ENCODE measurements at regions not wholly inside any gene's neighbourhood (a gene's known extent, or its start where the extent isn't known, plus 50 kb on each side); places are given as distances from the start of the nearest gene placed in this dataset.

- no peak for DNase-seq
Measured at GRCh38 chr7:106776618-106777347, 88.3 kb upstream of the PIK3CG start.

GRCh38 chr7:106777674-106778299 lies 87.3 kb upstream of the PIK3CG start:
- no peak for DNase-seq

GRCh38 chr7:106778656-106779250 lies 86.3 kb upstream of the PIK3CG start:
- DNase-seq = no peak

- no peak for DNase-seq
Measured at GRCh38 chr7:106779877-106780276, 85.2 kb upstream of the PIK3CG start.

- DNase-seq = no peak
Measured at GRCh38 chr7:106781007-106781406, 84.1 kb upstream of the PIK3CG start.

DNA sequence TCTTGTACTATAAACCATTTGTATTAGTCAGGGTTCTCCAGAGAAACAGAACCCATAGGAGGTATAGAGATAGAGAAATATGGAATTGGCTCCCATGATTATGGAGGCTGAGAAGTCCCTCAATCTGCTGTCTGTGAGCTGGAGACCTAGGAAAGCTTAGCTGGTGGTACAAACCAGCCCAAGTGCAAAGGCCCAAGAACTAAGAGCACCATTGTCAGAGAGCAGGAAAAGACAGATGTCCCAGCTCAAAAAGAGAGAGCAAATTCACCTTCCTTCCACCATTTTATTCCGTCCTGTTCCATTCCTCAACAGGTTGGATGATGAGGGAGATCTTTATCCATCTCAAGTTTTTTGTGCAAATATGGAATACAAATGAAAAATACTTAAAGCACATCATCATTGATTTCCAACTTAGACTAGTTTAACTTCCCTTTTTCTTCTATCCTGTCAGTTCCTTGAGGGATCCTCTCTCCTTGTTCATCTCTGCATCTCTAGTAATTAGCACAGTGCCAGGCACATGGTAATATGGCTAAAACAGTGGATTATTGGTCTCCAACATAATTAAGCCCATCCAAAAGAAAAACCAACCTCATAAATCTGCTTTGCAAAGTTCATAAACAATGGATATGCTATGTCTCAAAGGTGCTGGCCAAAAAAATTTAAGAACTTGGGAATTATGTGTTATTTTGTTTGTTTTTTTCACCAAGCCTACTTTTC lies 83.1 kb upstream of the PIK3CG start:
- DNase-seq = no peak

GRCh38 chr7:106783286-106783685 lies 81.8 kb upstream of the PIK3CG start:
- no peak for DNase-seq

GRCh38 chr7:106788637-106789036 lies 76.4 kb upstream of the PIK3CG start:
- DNase-seq = no peak

DNA sequence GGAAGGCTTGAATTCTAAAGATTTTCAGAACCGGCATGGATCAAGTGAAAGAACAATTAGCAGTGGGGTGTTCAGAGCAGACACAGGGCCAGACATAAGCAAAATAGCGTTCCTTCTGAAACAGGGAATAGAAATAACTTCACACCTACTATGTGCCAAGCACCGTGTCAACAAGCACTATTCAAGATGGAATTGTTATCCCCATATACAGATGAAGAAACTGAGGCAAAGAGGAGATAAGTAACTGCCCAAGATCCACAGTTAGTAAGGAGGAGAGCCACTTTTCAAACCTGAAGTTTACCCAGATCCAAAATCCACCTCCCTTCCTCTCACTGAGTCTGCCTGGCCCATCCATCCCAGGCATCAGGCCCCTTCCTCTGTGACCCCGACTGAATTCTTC lies 73.6 kb upstream of the PIK3CG start:
- DNase-seq = no peak

DNA sequence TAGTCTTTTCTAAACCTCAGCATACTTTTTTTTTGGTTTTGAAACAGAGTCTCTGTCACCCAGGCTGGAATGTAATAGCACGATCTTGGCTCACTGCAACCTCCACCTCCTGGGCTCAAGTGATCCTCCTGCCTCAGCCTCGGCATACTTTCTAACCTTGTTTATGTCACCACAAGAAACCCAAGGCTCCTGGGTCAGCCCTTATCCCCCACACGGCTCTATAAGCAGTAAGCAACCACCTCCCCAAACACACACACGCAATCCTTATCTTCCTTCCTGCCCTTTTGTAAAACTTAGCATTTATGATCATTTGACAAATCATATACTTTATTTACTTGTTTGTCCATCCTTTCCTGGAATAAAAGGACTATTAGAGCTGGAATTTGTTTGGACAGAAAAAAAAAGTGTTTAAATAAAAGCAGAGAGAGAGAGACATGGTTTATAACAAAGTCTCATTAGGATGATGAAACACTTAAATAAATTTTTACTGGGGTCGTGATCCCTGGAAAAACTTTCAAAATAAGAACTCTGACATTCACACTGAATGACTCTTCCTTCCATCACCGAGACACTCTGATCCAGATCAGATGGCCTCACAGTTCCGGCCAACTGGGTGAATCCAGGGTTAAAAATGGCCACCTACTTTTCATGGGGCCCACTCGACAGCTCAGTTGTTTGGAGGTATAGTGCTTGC lies 72.7 kb upstream of the PIK3CG start:
- no peak for DNase-seq

DNA sequence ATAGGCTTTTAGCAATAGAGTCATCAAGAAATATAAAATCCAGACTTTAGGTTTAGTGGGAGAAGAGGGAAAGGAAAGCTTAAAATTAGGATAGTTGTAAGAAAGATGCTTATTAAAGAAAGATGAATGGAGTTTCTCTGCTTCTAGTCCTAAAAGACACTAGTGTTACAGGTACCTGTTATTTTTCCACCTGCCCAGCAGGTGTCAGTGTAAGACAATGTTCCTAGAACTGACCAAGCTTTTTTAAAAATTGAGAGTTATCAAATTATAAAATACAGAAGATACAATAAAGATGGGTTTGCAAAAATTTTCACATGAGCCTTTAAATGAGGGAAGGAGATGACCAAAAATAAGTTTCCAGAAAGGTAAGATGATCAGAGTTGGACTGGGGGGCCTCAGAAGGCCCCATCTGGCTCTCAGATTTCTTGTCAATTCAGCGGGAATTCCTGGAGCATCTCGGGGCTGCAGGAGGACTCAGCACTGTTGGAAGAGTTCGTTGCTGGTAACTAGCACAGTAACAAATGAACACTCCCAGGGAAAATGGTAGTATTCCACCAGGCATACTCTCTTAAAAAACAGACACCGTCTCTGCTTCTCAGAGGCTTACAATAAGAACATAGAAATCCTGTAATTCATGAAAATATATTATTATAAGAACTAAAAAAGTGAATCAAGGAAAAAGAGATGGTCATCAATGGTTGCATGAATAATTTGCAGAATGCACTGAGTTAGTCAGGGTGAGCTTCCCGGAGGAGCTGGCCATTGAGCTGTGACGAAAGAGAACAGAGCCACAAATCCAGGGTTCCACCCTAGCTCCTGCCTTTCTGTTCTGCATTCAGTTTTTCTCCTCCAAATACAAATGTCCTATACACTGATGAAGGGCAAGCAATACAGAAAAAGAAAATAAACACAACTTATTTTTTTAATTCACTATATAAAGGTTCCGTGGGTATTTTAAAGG lies 71.8 kb upstream of the PIK3CG start:
- DNase-seq = no peak

DNA sequence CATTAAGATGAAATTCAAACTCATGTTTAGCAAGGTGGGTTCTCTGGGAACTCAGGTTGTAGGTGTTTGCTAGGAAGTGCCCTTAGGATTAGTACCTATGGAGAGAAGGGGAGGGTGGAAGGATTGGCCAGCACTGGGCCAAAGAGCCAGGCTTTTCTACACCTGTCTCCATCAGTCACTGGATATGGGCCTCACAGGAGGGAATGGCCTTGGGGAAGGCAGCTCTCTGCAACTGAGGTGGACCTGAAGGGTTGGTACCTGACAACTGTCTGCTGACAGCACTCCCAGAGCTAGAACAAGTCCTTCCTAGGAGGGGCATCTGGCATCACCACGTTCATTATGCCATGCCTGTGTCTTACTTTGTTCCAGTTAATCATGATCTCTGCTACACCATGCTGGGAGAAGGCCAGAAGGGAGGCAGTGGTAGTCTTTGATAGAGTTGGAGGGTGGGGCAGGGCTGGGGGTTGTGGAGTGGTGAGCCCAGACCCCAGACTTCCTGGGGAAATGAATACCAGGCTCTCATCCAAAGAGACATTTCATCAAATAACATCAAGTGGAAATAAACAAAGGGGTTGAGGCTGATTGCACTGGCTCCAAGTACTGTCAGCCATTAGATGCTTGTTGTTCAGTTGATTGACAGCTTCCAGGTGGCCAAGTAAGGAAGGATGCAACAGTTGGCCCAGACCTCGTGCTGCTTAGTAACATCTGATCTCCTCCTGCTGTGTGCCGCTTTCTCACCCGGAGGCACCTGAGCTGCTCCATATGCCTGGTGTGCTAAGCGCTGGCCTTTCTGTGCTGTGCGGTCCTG lies 70.6 kb upstream of the PIK3CG start:
- DNase-seq = no peak

- no peak for DNase-seq
Measured at GRCh38 chr7:106795084-106795876, 69.8 kb upstream of the PIK3CG start.

- DNase-seq = no peak
Measured at GRCh38 chr7:106795877-106796231, 69.2 kb upstream of the PIK3CG start.

DNA sequence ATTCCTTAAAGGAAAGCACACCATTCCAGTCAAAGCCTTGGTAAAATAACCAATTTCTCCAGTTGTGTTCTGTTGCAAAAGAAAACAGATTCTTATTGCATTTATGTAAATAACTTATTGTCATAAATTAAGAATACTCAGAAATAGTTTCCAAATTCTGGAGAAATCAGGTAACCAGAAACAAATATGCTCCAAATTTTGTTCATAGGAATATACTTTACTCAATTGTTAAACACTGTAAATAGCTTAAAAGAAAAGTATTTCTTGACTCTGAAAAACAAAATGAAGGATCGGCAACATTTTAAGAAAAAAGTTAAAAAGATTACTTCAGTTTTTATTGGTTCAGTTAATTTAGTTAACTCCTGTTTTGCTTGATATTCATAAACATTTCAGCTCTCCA lies 67.1 kb upstream of the PIK3CG start:
- no peak for DNase-seq

DNA sequence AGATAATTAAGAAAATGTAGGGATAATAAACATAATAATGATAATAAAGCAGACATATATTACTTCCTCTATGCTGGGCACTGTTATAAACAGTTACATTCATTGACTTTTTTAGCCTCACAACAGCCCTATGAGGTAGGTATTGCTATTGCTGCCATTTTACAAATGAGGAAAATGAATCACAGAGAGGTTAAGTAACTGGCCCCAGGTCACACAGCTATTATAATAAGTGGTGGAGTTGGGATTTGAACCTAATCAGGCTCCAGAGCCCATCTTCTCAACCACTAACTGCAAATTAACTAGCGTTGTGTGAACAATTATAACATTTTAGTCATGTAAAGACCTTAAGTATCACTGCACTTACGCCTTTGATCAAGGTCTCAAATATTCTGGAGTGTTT lies 62.5 kb upstream of the PIK3CG start:
- DNase-seq = no peak

- DNase-seq = no peak
Measured at GRCh38 chr7:106806556-106806955, 58.5 kb upstream of the PIK3CG start.

GRCh38 chr7:106807474-106807873 lies 57.6 kb upstream of the PIK3CG start:
- DNase-seq = no peak

DNA sequence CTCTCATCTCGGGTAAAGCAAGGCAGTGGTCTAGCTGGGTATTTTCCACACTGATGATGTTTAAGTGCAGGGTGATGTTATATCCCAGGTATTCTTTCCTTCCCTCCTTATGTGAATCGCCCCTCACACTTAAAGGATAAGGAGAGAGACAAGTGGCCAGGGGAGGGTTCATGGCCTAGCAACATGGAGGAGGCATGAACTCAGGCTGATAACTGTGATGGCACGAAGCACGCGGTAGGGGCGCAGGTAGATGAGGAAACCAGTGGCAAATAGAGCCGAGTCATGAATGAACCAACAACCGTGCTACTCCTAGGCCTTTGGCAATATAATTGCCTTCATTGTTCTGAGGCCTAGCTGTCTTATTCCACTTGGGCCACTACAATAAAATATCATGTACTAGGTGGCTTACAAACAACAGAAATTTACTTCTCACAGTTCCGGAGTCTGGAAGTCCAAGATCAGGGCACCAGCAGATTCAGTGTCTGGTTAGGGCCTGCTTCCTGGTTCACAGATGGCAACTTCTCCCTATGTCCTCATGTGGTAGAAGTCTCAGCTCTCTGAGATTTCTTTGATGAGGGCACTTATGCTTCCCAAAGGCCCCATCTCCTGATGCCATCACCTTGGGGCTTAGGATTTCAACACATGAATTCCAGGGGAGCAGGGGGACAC lies 56.0 kb upstream of the PIK3CG start:
- no peak for DNase-seq

- no peak for DNase-seq
Measured at GRCh38 chr7:106811472-106811871, 53.6 kb upstream of the PIK3CG start.

Data from stimulated activated CD4-positive, alpha-beta T cell treated with anti-CD3 and anti-CD28 coated beads, Interleukin-12 subunit alpha, Interleukin-12 subunit beta, amount 100 ng/mL, for 4 hours (primary cell).